IMR-90 (cell line): ENCODE measurements at regions not wholly inside any gene's neighbourhood (a gene's known extent, or its start where the extent isn't known, plus 50 kb on each side); places are given as distances from the start of the nearest gene placed in this dataset.

Experiments used
- ATAC-seq: fragments of 200-7000 bp; cut with Tn5 transposase; 2 replicates; pipeline ENCODE4 v1.9.1; 2020; ENCODE audit warnings: low read depth, mild to moderate bottlenecking, moderate library complexity
- BruUV-seq: library from RNA; stranded (reverse); fragments of 400-500 nt; replicated peaks from 2 replicates; lab custom pipeline; 2021; lab: Mats Ljungman, UMichigan
- CTCF ChIA-PET: fragments of 300-600 bp; formaldehyde crosslinking; extraction: SDS; loops from one replicate; lab custom pipeline; 2021; ENCODE audit warnings: antibody characterized with exemption; lab: Yijun Ruan, JAX
- POLR2A ChIA-PET: fragments of 300-600 bp; sonication (Branson Sonifier 250); formaldehyde crosslinking; loops from one replicate; lab custom pipeline; 2022; ENCODE audit warnings: antibody characterized with exemption; ENCODE audit not compliant: unreplicated experiment; lab: Charles Lee
- DNase-seq: peaks from one replicate; pipeline ENCODE4 v3.0.0; 2013
- H2AFZ ChIP-seq: replicated peaks from 2 replicates; pipeline ENCODE3; 2013; ENCODE audit warnings: low read length, mild to moderate bottlenecking; ENCODE audit not compliant: poor library complexity
- H2AK5ac ChIP-seq: 2 replicates; pipeline ENCODE4 v1.6.1; 2013; ENCODE audit warnings: low read depth, low read length, inconsistent platforms
- H2AK9ac ChIP-seq: replicated peaks from 2 replicates; pipeline ENCODE3; 2013; ENCODE audit warnings: mild to moderate bottlenecking, low read depth, low read length, moderate library complexity; ENCODE audit not compliant: poor library complexity
- H2BK120ac ChIP-seq: 2 replicates; pipeline ENCODE4 v1.6.1; 2013; ENCODE audit warnings: low read depth, low read length, inconsistent platforms
- H2BK15ac ChIP-seq: 3 replicates; pipeline ENCODE4 v1.6.1; 2013; ENCODE audit warnings: low read depth, low read length, inconsistent platforms
- H2BK20ac ChIP-seq: 2 replicates; pipeline ENCODE4 v1.6.1; 2013; ENCODE audit warnings: low read depth, mild to moderate bottlenecking, inconsistent platforms, low read length, moderate library complexity
- H2BK5ac ChIP-seq: 2 replicates; pipeline ENCODE4 v1.6.1; 2013; ENCODE audit warnings: mild to moderate bottlenecking, low read depth, low read length, inconsistent platforms; ENCODE audit not compliant: poor library complexity, severe bottlenecking
- H3K14ac ChIP-seq: replicated peaks from 2 replicates; pipeline ENCODE4 v1.6.1; 2013; ENCODE audit warnings: low read depth, low read length, inconsistent platforms
- H3K18ac ChIP-seq: 2 replicates; pipeline ENCODE4 v1.6.1; 2013; ENCODE audit warnings: low read depth, low read length, control low read depth
- H3K23ac ChIP-seq: 2 replicates; pipeline ENCODE4 v1.6.1; 2013; ENCODE audit warnings: low read depth, low read length, inconsistent platforms
- H3K27ac ChIP-seq: 2 replicates; pipeline ENCODE4 v1.5.1; 2013; ENCODE audit warnings: mild to moderate bottlenecking, control low read depth, low read length; ENCODE audit not compliant: insufficient read depth
- H3K27me3 ChIP-seq: 2 replicates; pipeline ENCODE4 v1.6.1; 2013; ENCODE audit warnings: low read length; ENCODE audit not compliant: control insufficient read depth, insufficient read depth
- H3K36me3 ChIP-seq: 2 replicates; pipeline ENCODE4 v1.6.1; 2013; ENCODE audit warnings: low read length, mixed read lengths; ENCODE audit not compliant: control insufficient read depth, insufficient read depth
- H3K4ac ChIP-seq: 2 replicates; pipeline ENCODE4 v1.6.1; 2013; ENCODE audit warnings: low read depth, low read length, inconsistent platforms
- H3K4me1 ChIP-seq: 2 replicates; pipeline ENCODE4 v1.6.1; 2013; ENCODE audit warnings: low read length, mixed read lengths; ENCODE audit not compliant: control insufficient read depth, insufficient read depth
- H3K4me2 ChIP-seq: 2 replicates; pipeline ENCODE4 v1.6.1; 2013; ENCODE audit warnings: low read depth, mild to moderate bottlenecking, control low read depth, low read length, moderate library complexity
- H3K4me3 ChIP-seq: 2 replicates; pipeline ENCODE4 v1.5.1; 2013; ENCODE audit warnings: low read depth, mild to moderate bottlenecking, control low read depth, low read length, moderate library complexity; ENCODE audit not compliant: insufficient read depth
- H3K56ac ChIP-seq: 2 replicates; pipeline ENCODE4 v1.6.1; 2013; ENCODE audit warnings: low read length, inconsistent platforms; ENCODE audit not compliant: insufficient read depth; ENCODE audit errors: extremely low read depth
- H3K79me1 ChIP-seq, 2 experiments: 2 replicates each; pipeline ENCODE4 v1.6.1; 2013; ENCODE audit warnings: low read length in 2 of 2, inconsistent platforms in 1 of 2, low read depth in 1 of 2
- H3K9ac ChIP-seq: 2 replicates; pipeline ENCODE4 v1.6.1; 2013; ENCODE audit warnings: low read depth, low read length, control low read depth
- H3K9me1 ChIP-seq: 2 replicates; pipeline ENCODE4 v1.6.1; 2013; ENCODE audit warnings: low read length, inconsistent platforms; ENCODE audit not compliant: insufficient read depth
- H3K9me3 ChIP-seq: 2 replicates; pipeline ENCODE4 v1.6.1; 2013; ENCODE audit warnings: low read length; ENCODE audit not compliant: control insufficient read depth, insufficient read depth
- H4K20me1 ChIP-seq: 2 replicates; pipeline ENCODE4 v1.6.1; 2013; ENCODE audit warnings: low read length, inconsistent platforms; ENCODE audit not compliant: insufficient read depth
- H4K5ac ChIP-seq: 2 replicates; pipeline ENCODE4 v1.6.1; 2013; ENCODE audit warnings: mild to moderate bottlenecking, low read depth, low read length, control low read depth
- H4K8ac ChIP-seq, 2 experiments: 2 replicates each; pipeline ENCODE4 v1.6.1; 2013; ENCODE audit warnings: low read depth in 2 of 2, low read length in 2 of 2, control low read depth in 1 of 2, inconsistent platforms in 1 of 2
- H4K91ac ChIP-seq: 2 replicates; pipeline ENCODE4 v1.6.1; 2013; ENCODE audit warnings: low read depth, low read length, inconsistent platforms; ENCODE audit not compliant: insufficient read depth
- BHLHE40 ChIP-seq: fragments of 150-350 bp; IDR thresholded peaks from 2 replicates; pipeline ENCODE4 v1.6.1; 2016; ENCODE audit warnings: mild to moderate bottlenecking, low read depth, low read length
- CHD1 ChIP-seq: IDR thresholded peaks from 2 replicates; pipeline ENCODE4 v1.6.1; 2012; ENCODE audit warnings: low read depth, low read length, improper control_type of control experiment
- CTCF ChIP-seq: conservative IDR thresholded peaks from 2 replicates; pipeline ENCODE4 v1.5.1; 2012; ENCODE audit warnings: mild to moderate bottlenecking, low read depth, low read length, improper control_type of control experiment
- FOS ChIP-seq: fragments of 150-350 bp; IDR thresholded peaks from 2 replicates; pipeline ENCODE4 v1.6.1; 2016; ENCODE audit warnings: low read depth, low read length
- MAFK ChIP-seq: IDR thresholded peaks from 2 replicates; pipeline ENCODE4 v1.6.1; 2012; ENCODE audit warnings: low read depth, low read length, improper control_type of control experiment
- MAZ ChIP-seq: IDR thresholded peaks from 2 replicates; pipeline ENCODE4 v1.6.1; 2012; ENCODE audit warnings: low read depth, mild to moderate bottlenecking, low read length, improper control_type of control experiment, moderate library complexity, borderline replicate concordance
- MXI1 ChIP-seq: IDR thresholded peaks from 2 replicates; pipeline ENCODE4 v1.6.1; 2012; ENCODE audit warnings: low read depth, mild to moderate bottlenecking, low read length, moderate library complexity, borderline replicate concordance
- NFE2L2 ChIP-seq: fragments of 150-350 bp; IDR thresholded peaks from 2 replicates; pipeline ENCODE4 v1.6.1; 2016; ENCODE audit warnings: low read depth, mild to moderate bottlenecking, low read length
- POLR2A ChIP-seq: IDR thresholded peaks from 2 replicates; pipeline ENCODE4 v1.6.1; 2012; ENCODE audit warnings: mild to moderate bottlenecking, low read depth, low read length
- RAD21 ChIP-seq: IDR thresholded peaks from 2 replicates; pipeline ENCODE4 v1.6.1; 2012; ENCODE audit warnings: low read length, improper control_type of control experiment
- RCOR1 ChIP-seq: IDR thresholded peaks from 2 replicates; pipeline ENCODE4 v1.6.1; 2012; ENCODE audit warnings: mild to moderate bottlenecking, low read length, improper control_type of control experiment; ENCODE audit not compliant: insufficient replicate concordance
- RFX5 ChIP-seq: IDR thresholded peaks from 2 replicates; pipeline ENCODE4 v1.8.0; 2012; ENCODE audit warnings: low read depth, mild to moderate bottlenecking, low read length, moderate library complexity
- SMC3 ChIP-seq: fragments of 150-350 bp; IDR thresholded peaks from 2 replicates; pipeline ENCODE4 v1.6.1; 2016; ENCODE audit warnings: low read depth, mild to moderate bottlenecking, antibody characterized with exemption, low read length, moderate library complexity
- USF2 ChIP-seq: fragments of 150-350 bp; IDR thresholded peaks from 2 replicates; pipeline ENCODE4 v1.6.1; 2017; ENCODE audit warnings: mild to moderate bottlenecking, antibody characterized with exemption, low read length, low read depth
- WGBS, 2 experiments: methylation state at CpG; one replicate each; pipeline versions ENCODE4 v1.1.5 to v1.1.7; 2013; ENCODE audit warnings: missing lambda C conversion rate in 2 of 2; ENCODE audit not compliant: insufficient read length in 1 of 2; ENCODE audit errors: extremely low coverage in 2 of 2; 5-methylcytosine and 5-hydroxymethylcytosine counted together
- dilution Hi-C: fragments of 300-500 bp; cut with HindIII; formaldehyde crosslinking; loops from one replicate; pipeline ENCODE4 v1.14.3; 2018; ENCODE audit warnings: low sequenced_read_pairs; ENCODE audit not compliant: unreplicated experiment
- in situ Hi-C: fragments of 300-500 bp; cut with MboI; formaldehyde crosslinking; loops from 3 replicates; pipeline ENCODE4 v1.14.3; 2019; ENCODE audit warnings: low sequenced_read_pairs, inconsistent platforms, mixed read lengths
- intact Hi-C: fragments of 100-400 bp; cut with micrococcal nuclease; formaldehyde crosslinking; loops from 2 replicates; pipeline ENCODE4 v1.10.0; 2022
- TF ChIP-seq, protein P1 (sequence below): fragments of 150-350 bp; IDR thresholded peaks from 2 replicates; pipeline ENCODE4 v1.6.1; 2016; ENCODE audit warnings: low read depth, mild to moderate bottlenecking, low read length, moderate library complexity, borderline replicate concordance

DNA sequence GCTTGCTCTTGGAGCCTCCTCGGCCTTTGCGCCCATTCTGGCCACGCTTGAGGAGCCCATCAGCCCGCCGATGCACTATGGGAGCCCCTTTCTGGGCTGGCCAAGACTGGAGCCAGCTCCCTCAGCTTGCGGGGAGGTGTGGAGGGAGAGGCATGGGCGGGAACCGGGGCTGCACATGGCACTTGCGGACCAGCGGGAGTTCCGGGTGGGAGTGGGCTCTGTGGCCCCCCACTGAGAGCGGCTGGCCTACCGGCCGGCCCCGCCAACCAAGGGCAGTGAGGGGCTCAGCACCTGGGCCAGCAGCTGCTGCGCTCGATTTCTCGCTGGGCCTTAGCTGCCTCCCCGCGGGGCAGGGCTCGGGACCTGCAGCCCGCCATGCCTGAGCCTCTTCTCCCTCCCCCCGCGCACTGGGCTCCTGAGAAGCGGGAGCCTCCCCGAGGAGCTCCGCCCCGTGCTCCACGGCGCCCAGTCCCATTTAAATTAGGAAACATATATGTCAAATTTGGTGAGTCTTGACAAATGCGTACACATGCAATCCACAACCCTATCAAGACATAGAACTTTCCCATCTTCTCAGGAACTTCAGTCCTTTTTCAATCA is 97.6 kb upstream of the CNTN3 start:
- Histone ChIP-seq H2BK15ac (no peak overlapping the region), H2BK120ac (no peak overlapping the region), H4K5ac (no peak overlapping the region), H2BK20ac (no peak overlapping the region), H3K9ac (no peak overlapping the region), H3K56ac (no peak overlapping the region), H3K18ac (no peak overlapping the region), H4K91ac (no peak overlapping the region), H3K23ac (no peak overlapping the region), H3K27ac (no peak overlapping the region), H3K4ac (no peak overlapping the region), H4K20me1 (no peaks in the 10 kb centered on the region), H3K79me1 (no peaks in the 10 kb centered on the region), H3K36me3 (no peaks in the 10 kb centered on the region), H2AFZ (no peak overlapping the region), H3K4me2 (no peak overlapping the region), H2AK9ac (no peak overlapping the region), H3K9me3 (no peaks in the 10 kb centered on the region), H3K9me1 (no peaks in the 10 kb centered on the region), H3K4me3 (no peak overlapping the region), H3K14ac (no peak overlapping the region), H4K8ac (no peak overlapping the region), H3K27me3 (no peaks in the 10 kb centered on the region), H3K4me1 (no peaks in the 10 kb centered on the region), H2BK5ac (no peak overlapping the region), H2AK5ac (no peak overlapping the region)
- WGBS, 2 experiments = 80% methylated on average over 6 of the region's 31 CpGs; no CpG with 5 or more reads in 1 of the 2 experiments
- CTCF ChIA-PET = no interaction called here
- dilution Hi-C loops (no loop called here), intact Hi-C loops (no loop called here), in situ Hi-C loops (no loop called here)
- BruUV-seq = no TSS peak
- DNase-seq (no peak), ATAC-seq (no peak)
- no peak for TF ChIP-seq RAD21
- no peak for TF ChIP-seq BHLHE40
- TF ChIP-seq FOS = no peak
- TF ChIP-seq RCOR1 = no peak
- TF ChIP-seq USF2 = no peak
- no peak for TF ChIP-seq CHD1
- TF ChIP-seq, protein P1, sequence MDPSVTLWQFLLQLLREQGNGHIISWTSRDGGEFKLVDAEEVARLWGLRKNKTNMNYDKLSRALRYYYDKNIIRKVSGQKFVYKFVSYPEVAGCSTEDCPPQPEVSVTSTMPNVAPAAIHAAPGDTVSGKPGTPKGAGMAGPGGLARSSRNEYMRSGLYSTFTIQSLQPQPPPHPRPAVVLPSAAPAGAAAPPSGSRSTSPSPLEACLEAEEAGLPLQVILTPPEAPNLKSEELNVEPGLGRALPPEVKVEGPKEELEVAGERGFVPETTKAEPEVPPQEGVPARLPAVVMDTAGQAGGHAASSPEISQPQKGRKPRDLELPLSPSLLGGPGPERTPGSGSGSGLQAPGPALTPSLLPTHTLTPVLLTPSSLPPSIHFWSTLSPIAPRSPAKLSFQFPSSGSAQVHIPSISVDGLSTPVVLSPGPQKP = no peak
- TF ChIP-seq POLR2A = no peak
- TF ChIP-seq MAZ = no peak
- TF ChIP-seq SMC3 = no peak
- no peak for TF ChIP-seq MAFK
- TF ChIP-seq MXI1 = no peak
- no peak for TF ChIP-seq NFE2L2
- no peak for TF ChIP-seq CTCF
- no peak for TF ChIP-seq RFX5
- POLR2A ChIA-PET = no interaction called here
